GM12878 (cell line): ENCODE measurements at regions not wholly inside any gene's neighbourhood (a gene's known extent, or its start where the extent isn't known, plus 50 kb on each side); places are given as distances from the start of the nearest gene placed in this dataset. TPM values are rescaled to one million over a fixed set of nuclear protein-coding genes. Genes with fewer than 3 reads are reported as not detected.

Source experiments
- ATF7 ChIP-seq: fragments of 450-650 bp; IDR thresholded peaks from 2 replicates; pipeline ENCODE4 v1.6.1; 2016; ENCODE audit warnings: low read depth, mild to moderate bottlenecking
- CTCF ChIP-seq, 3 experiments: IDR thresholded peaks in 2 of 3; conservative IDR thresholded peaks in 1 of 3; 2 replicates each; pipeline ENCODE4 v1.5.1; 2011; ENCODE audit warnings: low read depth in 3 of 3, low read length in 3 of 3, mild to moderate bottlenecking in 3 of 3, control low read depth in 2 of 3, moderate library complexity in 2 of 3, inconsistent platforms in 1 of 3, mixed read lengths in 1 of 3; ENCODE audit not compliant: control insufficient read depth in 2 of 3, insufficient read depth in 1 of 3; ENCODE audit errors: extremely low read depth in 1 of 3
- small RNA-seq: library from RNA; depleted of rRNA; stranded (forward); fragments of <200 nt; gene quantifications from one replicate; pipeline ENCODE3, GENCODE V24; 2014

GRCh38 chr5:44440186-44440585, 51.0 kb upstream of the FGF10 start (continued):
- TF ChIP-seq CTCF (IDR thresholded peaks at IDR 0.05 in 2 of 3, conservative IDR thresholded peaks at IDR 0.05 in 1 of 3; ENCODE audit: control insufficient read depth in 2 of 3, extremely low read depth in 1 of 3, insufficient read depth in 1 of 3, low read depth in 3 of 3, low read length in 3 of 3) (no peak), ATF7 (no peak)

Small RNAs in the stretch of these regions (small RNA-seq; reads per million reads assigned to genes)
- not detected for gene RN7SL383P
